ENCODE measurements at regions not wholly inside any gene's neighbourhood (a gene's known extent, or its start where the extent isn't known, plus 50 kb on each side); places are given as distances from the start of the nearest gene placed in this dataset.

DNA sequence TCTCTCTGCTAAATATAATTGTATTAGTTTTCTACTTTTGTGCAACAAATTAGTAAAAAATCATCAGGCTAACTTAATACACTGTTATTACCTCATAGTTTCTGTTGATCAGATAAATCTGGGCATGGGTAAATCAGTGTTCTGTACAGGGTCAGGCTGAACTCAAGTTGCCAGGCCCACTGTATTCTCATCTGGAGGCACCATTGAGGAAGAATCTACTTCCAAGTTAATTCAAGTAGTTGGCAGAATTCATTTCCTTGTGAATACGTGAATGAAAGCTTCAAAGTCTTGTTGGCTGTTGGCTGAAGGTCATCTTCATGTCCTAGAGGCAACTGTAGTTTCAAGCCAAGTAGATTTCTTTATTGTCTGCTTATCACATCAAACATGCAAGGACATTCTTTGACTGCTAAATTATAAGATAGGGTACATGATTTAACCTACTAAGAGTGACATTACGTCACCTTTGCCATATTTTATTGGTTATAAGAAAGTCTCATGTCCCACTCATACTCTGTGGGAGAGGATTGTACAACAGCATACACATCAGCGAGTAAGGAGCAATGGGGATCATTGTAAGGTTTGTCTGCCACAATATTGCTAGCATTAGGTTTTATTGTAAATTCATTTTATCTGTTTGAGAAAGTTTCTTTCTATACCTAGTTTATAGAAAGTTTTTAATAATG is 1219.0 kb downstream of the ARAP2 start:
- no peaks in the 10 kb centered on the region for H4K20me1 ChIP-seq (ENCODE audit: insufficient read depth, low read length, poor library complexity, severe bottlenecking)
- no peaks in the 10 kb centered on the region for H3K79me2 ChIP-seq (ENCODE audit: insufficient read depth, low read length)
- no peaks in the 10 kb centered on the region for H3K9me2 ChIP-seq (replicated peaks; ENCODE audit: low read depth, low read length)
- H3K9me3 ChIP-seq (ENCODE audit: insufficient read depth, low read depth, low read length): no peaks in the 10 kb centered on the region
- H2AFZ ChIP-seq (ENCODE audit: low read length): no peak overlapping the region
- H3F3A ChIP-seq (ENCODE audit: low read depth): no peaks in the 10 kb centered on the region
- H3K4me3 ChIP-seq (ENCODE audit: low read length, poor library complexity, severe bottlenecking): no peak overlapping the region
- H3K27me3 ChIP-seq (ENCODE audit: insufficient read depth, low read length, poor library complexity, severe bottlenecking): no peaks in the 10 kb centered on the region
- H3K36me3 ChIP-seq (ENCODE audit: insufficient read depth, low read length): no peaks in the 10 kb centered on the region
- H3K9ac ChIP-seq (ENCODE audit: low read depth, low read length, poor library complexity, severe bottlenecking): no peak overlapping the region
- H3K4me2 ChIP-seq (ENCODE audit: low read depth, low read length, poor library complexity, severe bottlenecking): no peak overlapping the region
- H3K4me1 ChIP-seq (ENCODE audit: insufficient read depth, low read length, poor library complexity, severe bottlenecking): no peaks in the 10 kb centered on the region
- TF ChIP-seq EZH2phosphoT487 (IDR thresholded peaks at IDR 0.05; ENCODE audit: borderline replicate concordance): no peak
- TF ChIP-seq, protein P1, sequence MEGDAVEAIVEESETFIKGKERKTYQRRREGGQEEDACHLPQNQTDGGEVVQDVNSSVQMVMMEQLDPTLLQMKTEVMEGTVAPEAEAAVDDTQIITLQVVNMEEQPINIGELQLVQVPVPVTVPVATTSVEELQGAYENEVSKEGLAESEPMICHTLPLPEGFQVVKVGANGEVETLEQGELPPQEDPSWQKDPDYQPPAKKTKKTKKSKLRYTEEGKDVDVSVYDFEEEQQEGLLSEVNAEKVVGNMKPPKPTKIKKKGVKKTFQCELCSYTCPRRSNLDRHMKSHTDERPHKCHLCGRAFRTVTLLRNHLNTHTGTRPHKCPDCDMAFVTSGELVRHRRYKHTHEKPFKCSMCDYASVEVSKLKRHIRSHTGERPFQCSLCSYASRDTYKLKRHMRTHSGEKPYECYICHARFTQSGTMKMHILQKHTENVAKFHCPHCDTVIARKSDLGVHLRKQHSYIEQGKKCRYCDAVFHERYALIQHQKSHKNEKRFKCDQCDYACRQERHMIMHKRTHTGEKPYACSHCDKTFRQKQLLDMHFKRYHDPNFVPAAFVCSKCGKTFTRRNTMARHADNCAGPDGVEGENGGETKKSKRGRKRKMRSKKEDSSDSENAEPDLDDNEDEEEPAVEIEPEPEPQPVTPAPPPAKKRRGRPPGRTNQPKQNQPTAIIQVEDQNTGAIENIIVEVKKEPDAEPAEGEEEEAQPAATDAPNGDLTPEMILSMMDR (conservative IDR thresholded peaks at IDR 0.05; ENCODE audit: low read length): no peak

DNA sequence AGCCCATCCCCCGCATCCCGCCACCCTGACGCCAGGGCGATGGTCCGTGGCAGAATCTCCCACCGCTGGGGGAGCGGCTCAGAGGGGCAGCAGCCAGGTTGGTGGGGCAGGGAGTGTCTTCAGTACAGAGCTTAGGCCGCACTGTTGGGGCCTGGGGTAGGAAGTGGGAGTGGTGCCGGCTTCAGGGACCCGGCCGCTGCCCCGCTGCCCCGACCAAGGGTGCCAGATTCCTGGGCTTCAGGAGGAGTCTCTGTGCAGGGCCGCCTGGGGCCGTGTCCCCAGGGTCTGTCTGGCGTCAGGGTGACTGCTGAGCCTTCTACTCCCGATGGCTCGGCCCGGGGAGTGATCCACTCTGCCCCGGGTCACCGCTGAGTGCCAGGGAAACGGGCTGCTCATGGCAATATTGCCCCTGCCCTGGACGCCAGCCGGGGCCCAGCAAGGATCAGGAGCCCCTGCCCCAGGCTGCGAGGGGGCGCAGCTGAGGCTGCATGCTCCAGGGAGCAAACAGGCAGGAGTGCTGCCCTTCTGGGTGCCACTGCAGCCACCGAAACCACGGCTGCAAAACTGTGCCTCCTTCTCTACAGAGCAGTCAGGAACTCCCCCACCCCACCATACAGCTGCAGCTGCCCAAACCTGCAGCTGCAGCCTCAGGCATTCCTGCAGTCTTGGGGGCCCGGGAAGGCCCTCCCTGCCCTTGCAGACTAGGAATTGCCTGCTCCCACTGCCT is 1206.1 kb downstream of the ARAP2 start:
- no peaks in the 10 kb centered on the region for H3K27me3 ChIP-seq (ENCODE audit: insufficient read depth, low read length, poor library complexity, severe bottlenecking)
- no peak overlapping the region for H3K4me2 ChIP-seq (ENCODE audit: low read depth, low read length, poor library complexity, severe bottlenecking)
- H2AFZ ChIP-seq (ENCODE audit: low read length): no peak overlapping the region
- no peak for TF ChIP-seq EZH2phosphoT487 (IDR thresholded peaks at IDR 0.05; ENCODE audit: borderline replicate concordance)
- TF ChIP-seq, protein P1 (conservative IDR thresholded peaks at IDR 0.05; ENCODE audit: low read length): no peak
- no peaks in the 10 kb centered on the region for H3K9me2 ChIP-seq (replicated peaks; ENCODE audit: low read depth, low read length)
- no peaks in the 10 kb centered on the region for H3F3A ChIP-seq (ENCODE audit: low read depth)
- no peaks in the 10 kb centered on the region for H3K36me3 ChIP-seq (ENCODE audit: insufficient read depth, low read length)
- H3K4me1 ChIP-seq (ENCODE audit: insufficient read depth, low read length, poor library complexity, severe bottlenecking): no peaks in the 10 kb centered on the region
- H3K79me2 ChIP-seq (ENCODE audit: insufficient read depth, low read length): no peaks in the 10 kb centered on the region
- no peaks in the 10 kb centered on the region for H3K9me3 ChIP-seq (ENCODE audit: insufficient read depth, low read depth, low read length)
- no peaks in the 10 kb centered on the region for H4K20me1 ChIP-seq (ENCODE audit: insufficient read depth, low read length, poor library complexity, severe bottlenecking)
- H3K4me3 ChIP-seq (ENCODE audit: low read length, poor library complexity, severe bottlenecking): no peak overlapping the region
- no peak overlapping the region for H3K9ac ChIP-seq (ENCODE audit: low read depth, low read length, poor library complexity, severe bottlenecking)

DNA sequence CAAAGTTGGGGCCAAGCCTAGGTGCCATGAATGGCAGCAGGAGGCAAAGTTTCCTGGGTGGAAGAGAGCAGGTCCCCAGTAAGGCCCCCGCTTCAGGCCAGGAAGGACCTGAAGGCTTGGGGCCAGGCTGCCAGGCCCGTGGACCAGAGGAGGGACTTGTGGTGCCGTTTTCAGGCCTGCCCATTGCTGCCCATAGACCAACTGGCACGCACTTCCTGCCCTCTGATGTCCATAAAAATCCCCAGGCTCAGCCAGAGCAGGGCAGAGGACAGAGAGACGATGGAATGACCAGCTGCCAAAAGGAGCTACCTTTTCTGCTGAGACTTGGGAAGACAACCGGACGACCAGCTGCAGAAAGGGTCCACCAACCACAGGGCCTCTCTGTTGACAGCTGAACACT is 1205.5 kb downstream of the ARAP2 start:
- H3K9me2 ChIP-seq (replicated peaks; ENCODE audit: low read depth, low read length): no peaks in the 10 kb centered on the region
- H3K27me3 ChIP-seq (ENCODE audit: insufficient read depth, low read length, poor library complexity, severe bottlenecking): no peaks in the 10 kb centered on the region
- H3K36me3 ChIP-seq (ENCODE audit: insufficient read depth, low read length): no peaks in the 10 kb centered on the region
- no peaks in the 10 kb centered on the region for H4K20me1 ChIP-seq (ENCODE audit: insufficient read depth, low read length, poor library complexity, severe bottlenecking)
- no peaks in the 10 kb centered on the region for H3K4me1 ChIP-seq (ENCODE audit: insufficient read depth, low read length, poor library complexity, severe bottlenecking)
- TF ChIP-seq, protein P1 (conservative IDR thresholded peaks at IDR 0.05; ENCODE audit: low read length): no peak
- no peak for TF ChIP-seq EZH2phosphoT487 (IDR thresholded peaks at IDR 0.05; ENCODE audit: borderline replicate concordance)
- H3K4me2 ChIP-seq (ENCODE audit: low read depth, low read length, poor library complexity, severe bottlenecking): no peak overlapping the region
- no peaks in the 10 kb centered on the region for H3F3A ChIP-seq (ENCODE audit: low read depth)
- H3K9ac ChIP-seq (ENCODE audit: low read depth, low read length, poor library complexity, severe bottlenecking): no peak overlapping the region
- no peaks in the 10 kb centered on the region for H3K79me2 ChIP-seq (ENCODE audit: insufficient read depth, low read length)
- H2AFZ ChIP-seq (ENCODE audit: low read length): no peak overlapping the region
- H3K9me3 ChIP-seq (ENCODE audit: insufficient read depth, low read depth, low read length): no peaks in the 10 kb centered on the region
- H3K4me3 ChIP-seq (ENCODE audit: low read length, poor library complexity, severe bottlenecking): no peak overlapping the region

Measured in Loucy (cell line).